Mesenchymal stem cell (in vitro differentiated cells and primary cell): ENCODE measurements at regions not wholly inside any gene's neighbourhood (a gene's known extent, or its start where the extent isn't known, plus 50 kb on each side); places are given as distances from the start of the nearest gene placed in this dataset.
"Not testable (repeated sequence)": the region's sequence is repeated elsewhere in the genome, so short reads cannot be mapped to it uniquely, and the experiment has no call there.

Experiments
- DNase-seq: peaks from one replicate; pipeline ENCODE4 v3.0.0-alpha.2; 2013
- H2AFZ ChIP-seq: one replicate; pipeline ENCODE4 v1.6.1; 2013; ENCODE audit warnings: low read depth, mild to moderate bottlenecking, control low read depth, inconsistent platforms, low read length, moderate library complexity
- H2AK5ac ChIP-seq: 2 replicates; pipeline ENCODE4 v1.6.1; 2013; ENCODE audit warnings: low read length, moderate library complexity, mild to moderate bottlenecking, inconsistent platforms; ENCODE audit not compliant: severe bottlenecking
- H2BK120ac ChIP-seq: one replicate; pipeline ENCODE4 v1.6.1; 2013; ENCODE audit warnings: low read depth, mild to moderate bottlenecking, inconsistent platforms, low read length, moderate library complexity
- H2BK12ac ChIP-seq, 2 experiments: one replicate each; pipeline ENCODE4 v1.6.1; 2013; ENCODE audit warnings: inconsistent platforms in 2 of 2, low read length in 2 of 2, mild to moderate bottlenecking in 2 of 2, moderate library complexity in 2 of 2, control low read depth in 1 of 2
- H2BK15ac ChIP-seq: one replicate; pipeline ENCODE4 v1.6.1; 2013; ENCODE audit warnings: mild to moderate bottlenecking, low read depth, inconsistent platforms; ENCODE audit not compliant: poor library complexity, severe bottlenecking
- H2BK5ac ChIP-seq: 2 replicates; pipeline ENCODE4 v1.6.1; 2013; ENCODE audit warnings: low read depth, mild to moderate bottlenecking, low read length, control low read depth, inconsistent platforms; ENCODE audit not compliant: poor library complexity, severe bottlenecking
- H3K14ac ChIP-seq, 2 experiments: one replicate each; pipeline ENCODE4 v1.6.1; 2013; ENCODE audit warnings: inconsistent platforms in 2 of 2, low read length in 2 of 2, control low read depth in 1 of 2, mild to moderate bottlenecking in 1 of 2, moderate library complexity in 1 of 2
- H3K18ac ChIP-seq, 2 experiments: one replicate each; pipeline ENCODE4 v1.6.1; 2013; ENCODE audit warnings: inconsistent platforms in 2 of 2, low read length in 2 of 2, control low read depth in 1 of 2, low read depth in 1 of 2, mild to moderate bottlenecking in 1 of 2
- H3K23ac ChIP-seq, 2 experiments: one replicate each; pipeline ENCODE4 v1.6.1; 2013; ENCODE audit warnings: inconsistent platforms in 2 of 2, low read length in 2 of 2, mild to moderate bottlenecking in 2 of 2, moderate library complexity in 2 of 2, control low read depth in 1 of 2
- H3K27ac ChIP-seq: 2 replicates; pipeline ENCODE4 v1.5.1; 2013; ENCODE audit warnings: mild to moderate bottlenecking, moderate library complexity, low read length, control low read depth, inconsistent platforms; ENCODE audit not compliant: poor library complexity, severe bottlenecking
- H3K27me3 ChIP-seq, 2 experiments: 2 replicates each; pipeline versions ENCODE4 v1.6.1 to v1.7.0; 2013; ENCODE audit warnings: low read length in 2 of 2, mild to moderate bottlenecking in 2 of 2, moderate library complexity in 2 of 2, control low read depth in 1 of 2, inconsistent platforms in 1 of 2; ENCODE audit not compliant: control insufficient read depth in 1 of 2, insufficient read depth in 1 of 2
- H3K36me3 ChIP-seq, 2 experiments: 2 replicates each; pipeline versions ENCODE4 v1.6.1 to v1.7.0; 2013; ENCODE audit warnings: low read length in 2 of 2, control low read depth in 1 of 2, inconsistent platforms in 1 of 2, low read depth in 1 of 2, mild to moderate bottlenecking in 1 of 2; ENCODE audit not compliant: insufficient read depth in 2 of 2, control insufficient read depth in 1 of 2
- H3K4ac ChIP-seq, 2 experiments: one replicate each; pipeline ENCODE4 v1.6.1; 2013; ENCODE audit warnings: inconsistent platforms in 2 of 2, low read length in 2 of 2, mild to moderate bottlenecking in 2 of 2, moderate library complexity in 2 of 2, control low read depth in 1 of 2, low read depth in 1 of 2
- H3K4me1 ChIP-seq: 2 replicates; pipeline ENCODE4 v1.6.1; 2013; ENCODE audit warnings: low read depth, low read length, control low read depth; ENCODE audit not compliant: control insufficient read depth, insufficient read depth
- H3K4me2 ChIP-seq: 2 replicates; pipeline ENCODE4 v1.6.1; 2013; ENCODE audit warnings: low read length, mild to moderate bottlenecking, inconsistent platforms; ENCODE audit not compliant: poor library complexity, severe bottlenecking
- H3K4me3 ChIP-seq, 2 experiments: 2 replicates each; pipeline versions ENCODE4 v1.5.1 to v1.7.0; 2013; ENCODE audit warnings: low read length in 2 of 2, mild to moderate bottlenecking in 2 of 2, control low read depth in 1 of 2, low read depth in 1 of 2; ENCODE audit not compliant: insufficient read depth in 1 of 2
- H3K79me1 ChIP-seq: replicated peaks from 2 replicates; pipeline ENCODE4 v1.6.1; 2013; ENCODE audit warnings: mild to moderate bottlenecking, control low read depth, low read length, inconsistent platforms; ENCODE audit not compliant: poor library complexity, severe bottlenecking
- H3K9ac ChIP-seq: 2 replicates; pipeline ENCODE4 v1.7.0; 2013; ENCODE audit warnings: mild to moderate bottlenecking, low read length, moderate library complexity
- H3K9me3 ChIP-seq: 2 replicates; pipeline ENCODE4 v1.7.0; 2013; ENCODE audit warnings: mild to moderate bottlenecking, low read length; ENCODE audit not compliant: control insufficient read depth
- H4K8ac ChIP-seq: one replicate; pipeline ENCODE4 v1.6.1; 2013; ENCODE audit warnings: inconsistent platforms, mild to moderate bottlenecking, low read length, moderate library complexity
- H4K91ac ChIP-seq: one replicate; pipeline ENCODE4 v1.6.1; 2013; ENCODE audit warnings: mild to moderate bottlenecking, low read length, inconsistent platforms
- whole genome bisulfite sequencing: methylation state at CpG from one replicate; pipeline ENCODE4 v1.1.7; 2013; ENCODE audit warnings: mixed read lengths; 5-methylcytosine and 5-hydroxymethylcytosine counted together

GRCh38 chr5:130502702-130503101 lies 598.4 kb downstream of the CHSY3 start:
- Histone ChIP-seq H2BK120ac (no peak overlapping the region), H3K4me2 (no peak overlapping the region), H3K4me3 (no peak overlapping the region), H3K4me1 (no peaks in the 10 kb centered on the region), H3K27ac (no peak overlapping the region), H2AK5ac (no peak overlapping the region), H3K23ac (no peak overlapping the region), H2BK5ac (no peak overlapping the region), H2BK15ac (no peak overlapping the region), H3K14ac (no peak overlapping the region), H3K79me1 (no peaks in the 10 kb centered on the region), H3K9ac (no peak overlapping the region), H2BK12ac (no peak overlapping the region), H3K36me3 (no peaks in the 10 kb centered on the region), H4K91ac (no peak overlapping the region), H3K4ac (no peak overlapping the region), H3K18ac (no peak overlapping the region), H3K27me3 (no peaks in the 10 kb centered on the region), H2AFZ (no peak overlapping the region), H3K9me3 (peaks cover 5% of the 10 kb centered on the region), H4K8ac (no peak overlapping the region)
- no peak for DNase-seq
- 93% methylated on average over 4 of the region's 4 CpGs for WGBS

GRCh38 chr5:130501151-130501865 lies 597.0 kb downstream of the CHSY3 start:
- Histone ChIP-seq H3K27ac (no peak overlapping the region), H3K4ac (no peak overlapping the region), H2BK120ac (no peak overlapping the region), H3K14ac (no peak overlapping the region), H2BK5ac (no peak overlapping the region), H3K4me1 (no peaks in the 10 kb centered on the region), H3K4me2 (no peak overlapping the region), H2BK12ac (no peak overlapping the region), H3K9ac (no peak overlapping the region), H3K23ac (no peak overlapping the region), H3K9me3 (peaks cover 5% of the 10 kb centered on the region), H3K18ac (no peak overlapping the region), H2AFZ (no peak overlapping the region), H3K36me3 (no peaks in the 10 kb centered on the region), H2AK5ac (no peak overlapping the region), H2BK15ac (no peak overlapping the region), H3K79me1 (no peaks in the 10 kb centered on the region), H3K4me3 (no peak overlapping the region), H4K91ac (no peak overlapping the region), H4K8ac (no peak overlapping the region), H3K27me3 (no peaks in the 10 kb centered on the region)
- 0% methylated on average over 1 of the region's 3 CpGs for WGBS
- DNase-seq, result peak; percentile 73

- H3K36me3 ChIP-seq, H3K27ac ChIP-seq, H2BK120ac ChIP-seq, H3K27me3 ChIP-seq, H3K14ac ChIP-seq, H3K9me3 ChIP-seq, H4K91ac ChIP-seq, H3K9ac ChIP-seq, H3K4me1 ChIP-seq, H4K8ac ChIP-seq, H2BK12ac ChIP-seq, H3K23ac ChIP-seq, DNase-seq, H2BK5ac ChIP-seq, H3K4me3 ChIP-seq, H2AFZ ChIP-seq, H3K4me2 ChIP-seq, H2AK5ac ChIP-seq, H2BK15ac ChIP-seq, H3K4ac ChIP-seq, H3K79me1 ChIP-seq: not testable (repeated sequence)
- 93% methylated on average over 3 of the region's 4 CpGs for WGBS
- peak overlapping the region in 1 of 2 experiments; percentile 52 for H3K18ac ChIP-seq
Observed at GRCh38 chr5:130500495-130500894, 596.2 kb downstream of the CHSY3 start.

- Histone ChIP-seq H2BK5ac (no peak overlapping the region), H3K79me1 (no peaks in the 10 kb centered on the region), H3K23ac (no peak overlapping the region), H3K27me3 (no peaks in the 10 kb centered on the region), H2AFZ (no peak overlapping the region), H2BK15ac (no peak overlapping the region), H3K36me3 (no peaks in the 10 kb centered on the region), H3K9me3 (peaks cover 7% of the 10 kb centered on the region), H3K18ac (no peak overlapping the region), H3K4ac (no peak overlapping the region), H2AK5ac (no peak overlapping the region), H3K27ac (no peak overlapping the region), H3K4me3 (no peak overlapping the region), H3K9ac (no peak overlapping the region), H2BK12ac (no peak overlapping the region), H3K4me1 (no peaks in the 10 kb centered on the region), H3K14ac (no peak overlapping the region), H3K4me2 (no peak overlapping the region), H4K8ac (no peak overlapping the region), H4K91ac (no peak overlapping the region), H2BK120ac (no peak overlapping the region)
- DNase-seq, result no peak
- WGBS, result 100% methylated on average over 1 of the region's 1 CpG
Observed at GRCh38 chr5:130496215-130496614, 592.0 kb downstream of the CHSY3 start.
